Neutrophil (primary cell): ENCODE measurements at regions not wholly inside any gene's neighbourhood (a gene's known extent, or its start where the extent isn't known, plus 50 kb on each side); places are given as distances from the start of the nearest gene placed in this dataset.

Source experiments
- H3K27ac ChIP-seq: fragments of 200-600 bp; sonication (generic); 2 replicates; pipeline ENCODE4 v1.5.1; 2016; ENCODE audit warnings: mild to moderate bottlenecking, moderate library complexity
- H3K27me3 ChIP-seq: fragments of 200-600 bp; sonication (generic); 2 replicates; pipeline ENCODE4 v1.6.0; 2016; ENCODE audit warnings: mild to moderate bottlenecking
- H3K36me3 ChIP-seq: fragments of 200-600 bp; sonication (generic); 2 replicates; pipeline ENCODE4 v1.5.1; 2017
- H3K4me1 ChIP-seq, 2 experiments: fragments of 200-600 bp in 1 of 2; sonication (generic) in 1 of 2; 1 replicate in 1 of 2; 2 replicates in 1 of 2; pipeline versions ENCODE4 v1.5.1 to v1.6.1; 2013 to 2016; ENCODE audit warnings: low read depth in 1 of 2, low read length in 1 of 2, mild to moderate bottlenecking in 1 of 2, moderate library complexity in 1 of 2; ENCODE audit not compliant: control insufficient read depth in 1 of 2, insufficient read depth in 1 of 2
- H3K4me3 ChIP-seq, 2 experiments: fragments of 200-600 bp in 1 of 2; sonication (generic) in 1 of 2; 1 replicate in 1 of 2; 2 replicates in 1 of 2; pipeline ENCODE4 v1.5.1; 2013 to 2016; ENCODE audit warnings: low read depth in 1 of 2, low read length in 1 of 2, mild to moderate bottlenecking in 1 of 2, moderate library complexity in 1 of 2
- H3K9me3 ChIP-seq: fragments of 200-600 bp; sonication (generic); 2 replicates; pipeline ENCODE4 v1.5.1; 2016
- TF ChIP-seq, protein P1 (sequence below): fragments of 200-600 bp; sonication (generic); IDR thresholded peaks from 2 replicates; pipeline ENCODE4 v1.5.1; 2016; ENCODE audit warnings: antibody characterized with exemption

DNA sequence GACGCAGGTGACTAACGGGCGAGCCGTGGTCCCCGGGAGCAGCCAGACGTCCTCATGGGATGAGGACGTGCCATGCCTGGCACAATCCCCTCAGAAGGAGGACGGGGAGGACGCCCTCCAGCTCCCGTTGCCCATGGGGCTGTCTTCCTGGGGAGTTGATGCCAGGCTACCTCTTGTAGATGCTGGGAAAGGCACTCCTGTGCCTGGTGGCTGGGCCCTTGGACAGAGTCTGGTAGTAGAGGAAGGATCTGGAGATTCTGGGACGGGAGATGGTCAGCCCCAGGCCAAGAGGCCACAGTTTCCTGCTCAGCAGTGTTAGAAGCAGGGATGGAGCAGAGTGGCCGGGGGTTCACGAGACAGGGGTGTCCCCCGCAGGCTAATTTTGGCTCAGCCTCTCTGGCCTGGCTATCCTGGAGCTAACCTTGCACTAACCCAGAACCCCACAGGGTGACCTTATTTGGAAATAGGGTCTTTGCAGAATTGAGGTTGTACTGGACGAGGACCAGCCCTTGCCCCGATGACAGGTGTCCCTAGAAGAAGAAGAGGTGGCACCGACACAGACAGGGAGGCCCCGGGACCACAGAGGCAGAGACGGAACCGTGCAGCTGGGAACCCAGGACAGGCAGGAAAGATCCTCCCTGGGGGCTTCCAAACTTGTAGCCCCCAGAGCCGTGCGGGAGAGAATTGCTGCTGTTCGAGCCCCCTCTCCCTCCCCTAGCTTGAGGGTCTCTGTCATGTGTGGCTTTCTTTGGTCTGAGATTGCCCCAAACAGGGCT, 50.1 kb upstream of the ADRA2C start:
- Histone ChIP-seq H3K4me3 (no peak overlapping the region), H3K9me3 (no peaks in the 10 kb centered on the region), H3K36me3 (no peaks in the 10 kb centered on the region), H3K4me1 (no peaks in the 10 kb centered on the region), H3K27ac (no peak overlapping the region), H3K27me3 (peaks cover 13% of the 10 kb centered on the region)
- TF ChIP-seq, protein P1, sequence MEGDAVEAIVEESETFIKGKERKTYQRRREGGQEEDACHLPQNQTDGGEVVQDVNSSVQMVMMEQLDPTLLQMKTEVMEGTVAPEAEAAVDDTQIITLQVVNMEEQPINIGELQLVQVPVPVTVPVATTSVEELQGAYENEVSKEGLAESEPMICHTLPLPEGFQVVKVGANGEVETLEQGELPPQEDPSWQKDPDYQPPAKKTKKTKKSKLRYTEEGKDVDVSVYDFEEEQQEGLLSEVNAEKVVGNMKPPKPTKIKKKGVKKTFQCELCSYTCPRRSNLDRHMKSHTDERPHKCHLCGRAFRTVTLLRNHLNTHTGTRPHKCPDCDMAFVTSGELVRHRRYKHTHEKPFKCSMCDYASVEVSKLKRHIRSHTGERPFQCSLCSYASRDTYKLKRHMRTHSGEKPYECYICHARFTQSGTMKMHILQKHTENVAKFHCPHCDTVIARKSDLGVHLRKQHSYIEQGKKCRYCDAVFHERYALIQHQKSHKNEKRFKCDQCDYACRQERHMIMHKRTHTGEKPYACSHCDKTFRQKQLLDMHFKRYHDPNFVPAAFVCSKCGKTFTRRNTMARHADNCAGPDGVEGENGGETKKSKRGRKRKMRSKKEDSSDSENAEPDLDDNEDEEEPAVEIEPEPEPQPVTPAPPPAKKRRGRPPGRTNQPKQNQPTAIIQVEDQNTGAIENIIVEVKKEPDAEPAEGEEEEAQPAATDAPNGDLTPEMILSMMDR = no peak

DNA sequence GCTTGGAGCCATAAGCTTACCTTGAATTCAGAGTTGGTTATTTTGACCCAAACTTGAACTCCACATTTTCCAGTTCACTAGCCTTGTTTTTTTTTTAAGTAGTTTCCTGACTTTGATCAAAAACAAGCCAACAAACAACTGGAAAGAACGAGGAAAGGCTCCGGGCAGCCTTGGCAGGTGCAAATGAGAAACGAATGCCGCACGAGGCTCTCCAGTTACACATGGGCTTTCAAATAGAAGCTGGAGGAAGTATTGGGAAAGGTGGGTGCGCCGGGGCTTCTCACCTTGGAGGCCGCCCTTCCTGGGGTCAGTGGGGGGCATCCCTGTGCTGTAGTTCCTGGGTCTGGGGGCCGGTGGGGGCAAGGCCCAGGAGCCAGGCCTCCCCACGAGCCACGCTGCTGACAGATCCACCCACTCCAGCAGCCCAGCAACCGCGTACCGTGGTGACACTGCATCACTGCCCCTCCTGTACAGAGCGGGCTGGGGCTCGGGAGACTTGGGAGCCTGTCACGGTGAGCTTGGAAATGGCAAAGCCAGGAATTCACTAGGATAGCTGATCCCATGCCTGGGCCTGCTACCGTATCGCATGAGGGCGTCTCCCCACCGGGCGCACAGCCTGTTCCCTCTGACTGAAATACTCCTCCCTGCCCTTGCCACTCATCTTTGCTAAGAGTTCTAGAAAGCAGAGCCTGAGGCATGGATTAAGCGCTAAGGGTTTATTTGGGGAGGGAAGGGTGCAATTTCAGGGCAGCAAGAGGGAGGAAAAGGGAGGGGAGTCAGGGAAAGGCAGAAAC, 50.9 kb upstream of the ADRA2C start:
- Histone ChIP-seq H3K4me3 (no peak overlapping the region), H3K27me3 (peaks cover 6% of the 10 kb centered on the region), H3K4me1 (no peaks in the 10 kb centered on the region), H3K27ac (no peak overlapping the region), H3K36me3 (no peaks in the 10 kb centered on the region), H3K9me3 (no peaks in the 10 kb centered on the region)
- TF ChIP-seq, protein P1 = no peak

DNA sequence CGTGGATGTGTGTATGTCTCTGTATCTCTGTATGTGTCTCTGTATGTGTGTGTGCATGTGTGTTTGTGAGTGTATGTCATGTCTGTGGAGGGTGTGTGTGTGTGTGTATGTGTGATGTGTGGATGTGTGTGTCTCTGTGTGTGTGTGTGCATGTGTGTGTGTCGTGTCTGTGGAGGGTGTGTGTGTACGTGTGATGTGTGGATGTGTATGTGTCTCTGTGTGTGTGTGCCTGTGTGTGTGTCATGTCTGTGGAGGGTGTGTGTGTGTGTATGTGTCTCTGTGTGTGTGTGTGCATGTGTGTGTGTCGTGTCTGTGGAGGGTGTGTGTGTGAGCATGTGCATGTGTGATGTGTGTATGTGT, 51.6 kb upstream of the ADRA2C start:
- H3K4me1 ChIP-seq = no peaks in the 10 kb centered on the region
- TF ChIP-seq, protein P1 = no peak
- H3K4me3 ChIP-seq = no peak overlapping the region
- no peak overlapping the region for H3K27ac ChIP-seq
- no peaks in the 10 kb centered on the region for H3K9me3 ChIP-seq
- no peaks in the 10 kb centered on the region for H3K27me3 ChIP-seq
- no peaks in the 10 kb centered on the region for H3K36me3 ChIP-seq

DNA sequence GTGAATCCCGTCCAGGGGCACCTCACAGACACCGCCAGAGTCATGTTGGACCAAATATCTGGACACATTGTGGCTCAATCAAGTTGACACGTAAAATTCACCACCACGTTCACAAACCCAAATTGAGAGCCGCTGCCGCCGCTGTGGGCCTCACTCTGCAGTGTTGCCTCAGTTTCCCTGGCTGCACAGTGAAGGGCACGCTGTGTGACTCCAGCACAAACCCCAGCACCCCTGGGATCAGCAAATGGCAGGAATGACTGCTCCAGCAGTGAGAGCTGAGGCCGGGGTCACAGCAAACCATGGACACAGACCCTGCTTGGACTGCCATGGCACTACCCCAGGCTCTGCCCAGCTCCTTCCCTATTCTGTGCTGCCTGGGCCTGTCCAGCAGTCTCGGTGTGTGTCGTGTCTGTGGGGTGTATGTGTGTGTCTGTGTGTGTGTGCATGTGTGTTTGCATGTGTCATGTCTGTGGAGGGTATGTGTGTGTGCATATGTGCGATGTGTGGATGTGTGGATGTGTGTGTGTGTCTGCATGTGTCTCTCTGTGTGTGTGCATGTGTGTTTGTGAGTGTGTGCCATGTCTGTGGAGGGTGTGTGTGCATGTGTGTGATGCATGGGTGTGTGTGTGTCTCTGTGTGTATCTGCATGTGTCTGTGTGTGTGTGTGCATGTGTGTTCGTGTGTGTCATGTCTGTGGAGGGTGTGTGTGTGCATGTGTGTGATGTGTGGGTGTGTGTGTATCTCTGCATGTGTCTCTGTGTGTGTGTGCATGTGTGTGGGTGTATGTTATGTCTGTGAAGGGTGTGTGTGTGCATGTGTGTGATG, 52.2 kb upstream of the ADRA2C start:
- TF ChIP-seq, protein P1 = no peak
- Histone ChIP-seq H3K4me1 (no peaks in the 10 kb centered on the region), H3K27ac (no peak overlapping the region), H3K9me3 (no peaks in the 10 kb centered on the region), H3K36me3 (no peaks in the 10 kb centered on the region), H3K4me3 (no peak overlapping the region), H3K27me3 (no peaks in the 10 kb centered on the region)

DNA sequence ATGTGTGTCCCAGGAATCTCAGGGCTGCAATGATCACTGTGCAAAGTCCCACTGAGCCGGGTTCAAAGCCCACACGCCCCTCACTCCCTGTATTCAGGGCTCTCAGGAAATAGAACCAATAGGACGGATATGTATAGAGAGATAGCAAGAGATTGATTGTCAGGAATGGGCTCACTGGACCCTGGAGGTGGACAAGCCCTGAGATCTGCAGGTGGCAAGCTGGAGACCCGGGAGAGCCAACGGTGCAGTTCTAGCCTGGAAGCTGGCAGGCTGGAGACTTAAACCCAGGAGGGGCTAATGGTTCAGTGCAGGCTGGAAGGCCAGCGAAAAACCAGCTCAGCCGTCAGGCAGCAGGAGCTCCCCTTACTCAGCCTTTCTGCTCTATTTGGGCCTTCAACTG, 52.8 kb upstream of the ADRA2C start:
- Histone ChIP-seq H3K27me3 (peaks cover under 1% of the 10 kb centered on the region), H3K27ac (no peak overlapping the region)
- TF ChIP-seq, protein P1 = no peak

More for the DNA sequence above, 52.8 kb upstream of the ADRA2C start:
- H3K9me3 ChIP-seq = no peaks in the 10 kb centered on the region
- no peaks in the 10 kb centered on the region for H3K36me3 ChIP-seq
- H3K4me3 ChIP-seq = no peak overlapping the region
- H3K4me1 ChIP-seq = no peaks in the 10 kb centered on the region
